Neural cell (in vitro differentiated cells): ENCODE measurements at regions not wholly inside any gene's neighbourhood (a gene's known extent, or its start where the extent isn't known, plus 50 kb on each side); places are given as distances from the start of the nearest gene placed in this dataset.

Experiments used
- H2AFZ ChIP-seq: fragments of 200-600, 300-800 bp; sonication (generic), shearing (Covaris generic); 2 replicates; pipeline ENCODE4 v1.6.0; 2014; ENCODE audit warnings: low read depth, mild to moderate bottlenecking, antibody characterized with exemption, low read length, moderate library complexity
- H3F3A ChIP-seq: fragments of 200-600 bp; shearing (Covaris generic); 2 replicates; pipeline ENCODE4 v1.6.1; 2016; ENCODE audit warnings: mild to moderate bottlenecking, moderate library complexity, mixed read lengths, antibody characterized with exemption, low read length; ENCODE audit not compliant: insufficient read depth, poor library complexity, severe bottlenecking
- H3K27ac ChIP-seq: fragments of 200-600, 300-800 bp; sonication (generic), shearing (Covaris generic); 2 replicates; pipeline ENCODE4 v1.5.1; 2014; ENCODE audit warnings: mild to moderate bottlenecking, low read length, moderate library complexity
- H3K27me3 ChIP-seq: fragments of 300-800, 200-600 bp; sonication (generic), shearing (Covaris generic); 2 replicates; pipeline ENCODE4 v1.6.0; 2014; ENCODE audit warnings: mild to moderate bottlenecking, low read depth, low read length, moderate library complexity; ENCODE audit not compliant: insufficient read depth
- H3K36me3 ChIP-seq: fragments of 300-800, 200-600 bp; sonication (generic), shearing (Covaris generic); 2 replicates; pipeline ENCODE4 v1.5.1; 2014; ENCODE audit warnings: mild to moderate bottlenecking, antibody characterized with exemption, low read length, moderate library complexity; ENCODE audit not compliant: insufficient read depth
- H3K4me2 ChIP-seq: fragments of 300-800, 200-600 bp; sonication (generic), shearing (Covaris generic); 2 replicates; pipeline ENCODE4 v1.6.0; 2014; ENCODE audit warnings: mild to moderate bottlenecking, low read length
- H3K4me3 ChIP-seq: fragments of 300-800, 200-600 bp; sonication (generic), shearing (Covaris generic); 2 replicates; pipeline ENCODE4 v1.5.1; 2014; ENCODE audit warnings: mild to moderate bottlenecking, low read length, moderate library complexity
- H3K79me2 ChIP-seq: fragments of 200-600 bp; shearing (Covaris generic); replicated peaks from 2 replicates; pipeline ENCODE4 v1.6.0; 2014; ENCODE audit warnings: mild to moderate bottlenecking, low read length, moderate library complexity; ENCODE audit not compliant: insufficient read depth
- H3K9ac ChIP-seq: fragments of 300-800, 200-600 bp; sonication (generic), shearing (Covaris generic); 2 replicates; pipeline ENCODE4 v1.6.1; 2016; ENCODE audit warnings: mild to moderate bottlenecking, low read length, mixed read lengths
- H3K9me2 ChIP-seq: fragments of 200-600 bp; shearing (Covaris generic); 2 replicates; pipeline ENCODE4 v1.6.1; 2016; ENCODE audit warnings: mild to moderate bottlenecking, low read length, mixed read lengths; ENCODE audit not compliant: insufficient read depth
- H3K9me3 ChIP-seq: fragments of 200-600, 300-800 bp; sonication (generic), shearing (Covaris generic); 2 replicates; pipeline ENCODE4 v1.6.1; 2016; ENCODE audit warnings: mild to moderate bottlenecking, mixed run types, low read length, moderate library complexity, mixed read lengths
- H4K20me1 ChIP-seq: fragments of 200-600 bp; shearing (Covaris generic); 2 replicates; pipeline ENCODE4 v1.6.1; 2016; ENCODE audit warnings: mild to moderate bottlenecking, mixed run types; ENCODE audit not compliant: insufficient read depth
- CTCF ChIP-seq: fragments of 450-650 bp; IDR thresholded peaks from 2 replicates; pipeline ENCODE4 v1.5.1; 2014; ENCODE audit warnings: antibody characterized with exemption, mild to moderate bottlenecking, moderate library complexity; ENCODE audit not compliant: poor library complexity, severe bottlenecking
- EP300 ChIP-seq: fragments of 450-650 bp; conservative IDR thresholded peaks from 2 replicates; pipeline ENCODE4 v1.6.1; 2014; ENCODE audit warnings: antibody characterized with exemption, mild to moderate bottlenecking, moderate library complexity; ENCODE audit not compliant: poor library complexity, severe bottlenecking
- EZH2 ChIP-seq: fragments of 200-600, 300-800 bp; shearing (Covaris generic), sonication (generic); IDR thresholded peaks from 2 replicates; pipeline ENCODE4 v1.6.1; 2014; ENCODE audit warnings: antibody characterized with exemption, low read length, borderline replicate concordance, mild to moderate bottlenecking; ENCODE audit not compliant: insufficient read depth, poor library complexity, severe bottlenecking
- MXI1 ChIP-seq: fragments of 450-650 bp; conservative IDR thresholded peaks from 2 replicates; pipeline ENCODE4 v1.6.1; 2014; ENCODE audit warnings: antibody characterized with exemption, mild to moderate bottlenecking; ENCODE audit not compliant: poor library complexity, severe bottlenecking
- POLR2AphosphoS5 ChIP-seq: IDR thresholded peaks from 2 replicates; pipeline ENCODE4 v1.6.1; 2012
- RAD21 ChIP-seq: fragments of 450-650 bp; conservative IDR thresholded peaks from 2 replicates; pipeline ENCODE4 v1.6.1; 2014; ENCODE audit warnings: antibody characterized with exemption, mild to moderate bottlenecking, moderate library complexity
- SMC3 ChIP-seq: fragments of 450-650 bp; conservative IDR thresholded peaks from 2 replicates; pipeline ENCODE4 v1.6.1; 2014; ENCODE audit warnings: antibody characterized with exemption, mild to moderate bottlenecking, moderate library complexity; ENCODE audit not compliant: poor library complexity
- TAF1 ChIP-seq: IDR thresholded peaks from 2 replicates; pipeline ENCODE4 v1.6.1; 2012; ENCODE audit warnings: low read depth
- TF ChIP-seq, protein P1 (sequence below): IDR thresholded peaks from 2 replicates; pipeline ENCODE4 v1.6.1; 2012; ENCODE audit warnings: borderline replicate concordance

DNA sequence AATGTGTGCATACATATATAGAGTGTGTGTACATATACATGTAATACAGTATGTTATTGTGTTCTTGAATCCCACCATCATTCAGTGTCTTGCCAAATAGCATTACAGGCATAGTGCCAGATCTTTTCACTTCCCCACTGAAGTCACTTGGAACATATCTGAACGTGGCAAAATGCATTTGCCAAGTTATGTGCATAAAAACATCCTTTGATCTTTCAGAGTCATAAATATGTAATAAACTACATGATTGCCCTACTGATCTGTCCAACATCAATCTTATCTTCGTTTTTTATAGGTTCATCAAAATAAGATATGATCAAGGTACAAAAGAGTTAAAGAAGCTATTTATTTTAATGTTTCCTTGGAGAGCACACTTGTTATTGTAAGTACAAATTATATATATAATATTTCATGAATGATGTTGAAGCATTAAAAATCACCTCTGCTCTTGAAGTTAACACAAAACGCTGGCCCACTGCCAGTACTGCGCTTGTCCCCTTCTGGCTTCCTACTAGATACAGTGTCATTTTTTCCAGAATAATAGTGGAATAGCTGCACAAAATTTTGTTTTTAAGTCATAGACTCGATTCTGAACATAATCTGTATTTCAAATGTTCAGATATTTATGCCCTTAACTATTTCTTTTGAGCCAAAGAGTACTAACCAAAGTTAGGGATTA lies 549.5 kb upstream of the ARRDC4 start:
- no peaks in the 10 kb centered on the region for H3K36me3 ChIP-seq
- H3K27ac ChIP-seq: no peak overlapping the region
- no peak overlapping the region for H2AFZ ChIP-seq
- H3K9ac ChIP-seq: no peak overlapping the region
- H3K9me2 ChIP-seq: no peaks in the 10 kb centered on the region
- no peaks in the 10 kb centered on the region for H3K79me2 ChIP-seq
- no peaks in the 10 kb centered on the region for H3F3A ChIP-seq
- no peaks in the 10 kb centered on the region for H3K9me3 ChIP-seq
- no peaks in the 10 kb centered on the region for H4K20me1 ChIP-seq
- H3K4me3 ChIP-seq: no peak overlapping the region
- H3K27me3 ChIP-seq: no peaks in the 10 kb centered on the region
- TF ChIP-seq POLR2AphosphoS5 (no peak), RAD21 (no peak), SMC3 (no peak), EP300 (no peak), EZH2 (no peak), CTCF (no peak), MXI1 (no peak), TAF1 (no peak)
- TF ChIP-seq, protein P1, sequence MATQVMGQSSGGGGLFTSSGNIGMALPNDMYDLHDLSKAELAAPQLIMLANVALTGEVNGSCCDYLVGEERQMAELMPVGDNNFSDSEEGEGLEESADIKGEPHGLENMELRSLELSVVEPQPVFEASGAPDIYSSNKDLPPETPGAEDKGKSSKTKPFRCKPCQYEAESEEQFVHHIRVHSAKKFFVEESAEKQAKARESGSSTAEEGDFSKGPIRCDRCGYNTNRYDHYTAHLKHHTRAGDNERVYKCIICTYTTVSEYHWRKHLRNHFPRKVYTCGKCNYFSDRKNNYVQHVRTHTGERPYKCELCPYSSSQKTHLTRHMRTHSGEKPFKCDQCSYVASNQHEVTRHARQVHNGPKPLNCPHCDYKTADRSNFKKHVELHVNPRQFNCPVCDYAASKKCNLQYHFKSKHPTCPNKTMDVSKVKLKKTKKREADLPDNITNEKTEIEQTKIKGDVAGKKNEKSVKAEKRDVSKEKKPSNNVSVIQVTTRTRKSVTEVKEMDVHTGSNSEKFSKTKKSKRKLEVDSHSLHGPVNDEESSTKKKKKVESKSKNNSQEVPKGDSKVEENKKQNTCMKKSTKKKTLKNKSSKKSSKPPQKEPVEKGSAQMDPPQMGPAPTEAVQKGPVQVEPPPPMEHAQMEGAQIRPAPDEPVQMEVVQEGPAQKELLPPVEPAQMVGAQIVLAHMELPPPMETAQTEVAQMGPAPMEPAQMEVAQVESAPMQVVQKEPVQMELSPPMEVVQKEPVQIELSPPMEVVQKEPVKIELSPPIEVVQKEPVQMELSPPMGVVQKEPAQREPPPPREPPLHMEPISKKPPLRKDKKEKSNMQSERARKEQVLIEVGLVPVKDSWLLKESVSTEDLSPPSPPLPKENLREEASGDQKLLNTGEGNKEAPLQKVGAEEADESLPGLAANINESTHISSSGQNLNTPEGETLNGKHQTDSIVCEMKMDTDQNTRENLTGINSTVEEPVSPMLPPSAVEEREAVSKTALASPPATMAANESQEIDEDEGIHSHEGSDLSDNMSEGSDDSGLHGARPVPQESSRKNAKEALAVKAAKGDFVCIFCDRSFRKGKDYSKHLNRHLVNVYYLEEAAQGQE: no peak
- no peak overlapping the region for H3K4me2 ChIP-seq

- Histone ChIP-seq H3K27ac (no peak overlapping the region), H3K27me3 (no peaks in the 10 kb centered on the region), H3K9me3 (no peaks in the 10 kb centered on the region), H3F3A (no peaks in the 10 kb centered on the region), H3K4me2 (no peak overlapping the region), H3K9me2 (no peaks in the 10 kb centered on the region), H4K20me1 (no peaks in the 10 kb centered on the region), H3K79me2 (no peaks in the 10 kb centered on the region), H2AFZ (no peak overlapping the region), H3K36me3 (no peaks in the 10 kb centered on the region), H3K9ac (no peak overlapping the region), H3K4me3 (no peak overlapping the region)
- TF ChIP-seq TAF1: no peak
- no peak for TF ChIP-seq CTCF
- TF ChIP-seq RAD21: no peak
- TF ChIP-seq POLR2AphosphoS5: no peak
- TF ChIP-seq EZH2: no peak
- TF ChIP-seq, protein P1: no peak
- TF ChIP-seq EP300: no peak
- no peak for TF ChIP-seq SMC3
- no peak for TF ChIP-seq MXI1
These were observed 540.4 kb upstream of the ARRDC4 start for GRCh38 chr15:97420130-97420529.
